Transverse colon (tissue), 4 donors: ENCODE measurements at regions not wholly inside any gene's neighbourhood (a gene's known extent, or its start where the extent isn't known, plus 50 kb on each side); places are given as distances from the start of the nearest gene placed in this dataset.

Source experiments
- DNase-seq: peaks from one replicate; pipeline ENCODE4 v3.0.0-alpha.2; 2019
- H3K27ac ChIP-seq, 4 donors: fragments of 200-600 bp; sonication (generic); 2 replicates each; pipeline ENCODE4 v1.5.1; 2016 to 2018; ENCODE audit warnings: inconsistent platforms in 4 of 4
- H3K27me3 ChIP-seq: fragments of 200-600 bp; sonication (generic); 2 replicates; pipeline ENCODE4 v1.5.1; 2017; ENCODE audit warnings: inconsistent platforms
- H3K36me3 ChIP-seq, 4 donors: fragments of 200-600 bp; sonication (generic); 2 replicates each; pipeline ENCODE4 v1.5.1; 2017 to 2019; ENCODE audit warnings: inconsistent platforms in 4 of 4
- H3K4me1 ChIP-seq, 4 donors: fragments of 200-600 bp; sonication (generic); 2 replicates each; pipeline ENCODE4 v1.5.1; 2017 to 2020; ENCODE audit warnings: inconsistent platforms in 4 of 4
- H3K4me3 ChIP-seq, 4 donors: fragments of 200-600 bp; sonication (generic); 1 replicate in 1 of 4; 2 replicates in 3 of 4; pipeline versions ENCODE4 v1.5.1 to v1.6.1; 2017 to 2019; ENCODE audit warnings: inconsistent platforms in 4 of 4
- H3K9me3 ChIP-seq, 2 donors: fragments of 200-600 bp; sonication (generic); 2 replicates each; pipeline ENCODE4 v1.5.1; 2017 to 2019; ENCODE audit warnings: inconsistent platforms in 2 of 2
- EP300 ChIP-seq: sonication (generic); formaldehyde crosslinking; IDR thresholded peaks from one replicate; pipeline ENCODE4 v1.6.1; 2017; ENCODE audit warnings: antibody characterized with exemption, low read depth
- POLR2A ChIP-seq: fragments of 450-650 bp; IDR thresholded peaks from one replicate; pipeline ENCODE4 v1.6.1; 2016; ENCODE audit warnings: antibody characterized with exemption, mild to moderate bottlenecking, moderate library complexity
- POLR2AphosphoS5 ChIP-seq, 3 donors: sonication (generic); formaldehyde crosslinking; IDR thresholded peaks; one replicate each; pipeline ENCODE4 v1.6.1; 2016; ENCODE audit warnings: antibody characterized with exemption in 3 of 3
- WGBS, 2 donors: methylation state at CpG; one replicate each; pipeline ENCODE4 v1.1.5; 2018; ENCODE audit warnings: low coverage in 1 of 2; 5-methylcytosine and 5-hydroxymethylcytosine counted together
- in situ Hi-C, 4 donors: fragments of 200-750 bp; cut with MboI; loops; one replicate each; pipeline versions ENCODE4 v1.15.0 to v1.15.1; 2017; ENCODE audit warnings: low sequenced_read_pairs in 3 of 4, low pct_ligation_motif_present in 1 of 4, low pct_unique_long_range_greater_than_20kb in 1 of 4
- intact Hi-C: fragments of 100-400 bp; cut with DNase I; formaldehyde crosslinking; loops from one replicate; pipeline ENCODE4 v1.15.1; 2023; ENCODE audit warnings: low total_unique reads
- TF ChIP-seq, protein P1 (sequence below), 5 experiments: fragments of 200-600 bp in 3 of 5; fragments of 450-650 bp in 2 of 5; sonication (generic) in 3 of 5; IDR thresholded peaks; 1 replicate in 2 of 5; 2 replicates in 3 of 5; pipeline ENCODE4 v1.5.1; 2016 to 2017; ENCODE audit warnings: antibody characterized with exemption in 5 of 5, inconsistent platforms in 3 of 5, mild to moderate bottlenecking in 2 of 5, moderate library complexity in 1 of 5

DNA sequence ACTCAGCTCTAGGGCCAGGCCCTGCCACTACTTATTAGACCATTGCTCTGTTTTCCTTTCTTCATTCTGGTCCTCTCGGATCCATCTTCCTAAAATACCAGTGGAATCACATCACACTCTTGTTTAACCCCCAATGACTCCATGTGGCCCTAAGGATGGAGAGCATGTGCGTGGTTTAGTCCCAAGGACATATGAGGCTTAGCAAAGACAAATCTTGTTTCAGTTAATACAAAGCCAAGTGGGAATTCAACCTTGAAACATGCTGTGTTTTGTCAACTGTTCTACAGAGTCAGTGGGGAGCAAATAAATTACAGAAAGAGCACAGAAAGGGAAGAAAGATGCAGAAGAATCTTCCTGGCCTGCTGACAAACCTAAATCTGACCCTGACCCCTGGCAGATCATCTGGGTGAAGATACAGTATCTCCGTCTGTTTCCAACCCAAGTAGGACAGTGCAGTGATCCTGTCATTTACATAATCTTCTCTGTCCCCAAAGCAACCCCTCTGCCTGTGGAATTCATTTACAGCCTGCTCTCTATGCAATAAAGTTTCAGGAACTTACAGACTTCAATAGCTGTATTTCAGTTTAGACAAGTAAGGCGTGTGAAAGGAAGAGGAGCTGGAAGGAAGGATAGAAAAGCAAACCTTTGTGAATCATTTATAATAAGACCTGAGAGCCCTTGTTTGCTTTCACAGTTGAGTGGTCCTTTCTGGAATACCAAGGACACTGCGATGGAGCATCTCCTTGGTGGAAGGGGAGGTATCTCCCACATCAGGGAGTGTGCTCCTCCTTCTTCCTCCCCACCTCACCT lies 144.0 kb downstream of the THBS2 start:
- in situ Hi-C loops (no loop called here), intact Hi-C loops (no loop called here)
- Histone ChIP-seq H3K27ac (peak overlapping the region in 2 of 4 donors; percentile 8 to 47), H3K9me3 (no peaks in the 10 kb centered on the region), H3K27me3 (no peaks in the 10 kb centered on the region), H3K4me3 (no peak overlapping the region), H3K4me1 (no peaks in the 10 kb centered on the region), H3K36me3 (no peaks in the 10 kb centered on the region)
- DNase-seq: no peak
- no peak for TF ChIP-seq POLR2AphosphoS5 (IDR thresholded peaks at IDR 0.05)
- TF ChIP-seq, protein P1, sequence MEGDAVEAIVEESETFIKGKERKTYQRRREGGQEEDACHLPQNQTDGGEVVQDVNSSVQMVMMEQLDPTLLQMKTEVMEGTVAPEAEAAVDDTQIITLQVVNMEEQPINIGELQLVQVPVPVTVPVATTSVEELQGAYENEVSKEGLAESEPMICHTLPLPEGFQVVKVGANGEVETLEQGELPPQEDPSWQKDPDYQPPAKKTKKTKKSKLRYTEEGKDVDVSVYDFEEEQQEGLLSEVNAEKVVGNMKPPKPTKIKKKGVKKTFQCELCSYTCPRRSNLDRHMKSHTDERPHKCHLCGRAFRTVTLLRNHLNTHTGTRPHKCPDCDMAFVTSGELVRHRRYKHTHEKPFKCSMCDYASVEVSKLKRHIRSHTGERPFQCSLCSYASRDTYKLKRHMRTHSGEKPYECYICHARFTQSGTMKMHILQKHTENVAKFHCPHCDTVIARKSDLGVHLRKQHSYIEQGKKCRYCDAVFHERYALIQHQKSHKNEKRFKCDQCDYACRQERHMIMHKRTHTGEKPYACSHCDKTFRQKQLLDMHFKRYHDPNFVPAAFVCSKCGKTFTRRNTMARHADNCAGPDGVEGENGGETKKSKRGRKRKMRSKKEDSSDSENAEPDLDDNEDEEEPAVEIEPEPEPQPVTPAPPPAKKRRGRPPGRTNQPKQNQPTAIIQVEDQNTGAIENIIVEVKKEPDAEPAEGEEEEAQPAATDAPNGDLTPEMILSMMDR (IDR thresholded peaks at IDR 0.05): no peak
- no peak for TF ChIP-seq POLR2A
- no peak for TF ChIP-seq EP300
- WGBS, 2 donors: 42 to 48% methylated on average over 4 to 5 of the region's 5 CpGs

- in situ Hi-C loops: no loop called here
- intact Hi-C loops: no loop called here
Measured at GRCh38 chr6:169108753-169109152, 144.9 kb downstream of the THBS2 start.

GRCh38 chr6:169106176-169106575 lies 147.5 kb downstream of the THBS2 start:
- H3K9me3 ChIP-seq: no peaks in the 10 kb centered on the region
- H3K4me1 ChIP-seq: no peaks in the 10 kb centered on the region
- WGBS, 2 donors: 84 to 90% methylated on average over 2 of the region's 2 CpGs
- no peaks in the 10 kb centered on the region for H3K27me3 ChIP-seq
- intact Hi-C loops: no loop called here
- DNase-seq: no peak
- in situ Hi-C loops: no loop called here
- H3K4me3 ChIP-seq: no peak overlapping the region
- H3K36me3 ChIP-seq: no peaks in the 10 kb centered on the region
- H3K27ac ChIP-seq: no peak overlapping the region
- TF ChIP-seq POLR2A (no peak), EP300 (no peak), POLR2AphosphoS5 (IDR thresholded peaks at IDR 0.05) (no peak)
- TF ChIP-seq, protein P1 (IDR thresholded peaks at IDR 0.05): no peak

More at GRCh38 chr6:169108753-169109152, 144.9 kb downstream of the THBS2 start:
- no peak overlapping the region for H3K4me3 ChIP-seq
- DNase-seq: no peak
- no peak overlapping the region for H3K27ac ChIP-seq
- TF ChIP-seq EP300: no peak
- TF ChIP-seq, protein P1 (IDR thresholded peaks at IDR 0.05): no peak
- TF ChIP-seq POLR2A: no peak
- TF ChIP-seq POLR2AphosphoS5 (IDR thresholded peaks at IDR 0.05): no peak
- 90 to 97% methylated on average over 5 of the region's 5 CpGs for WGBS, 2 donors
- H3K9me3 ChIP-seq: no peaks in the 10 kb centered on the region
- no peaks in the 10 kb centered on the region for H3K36me3 ChIP-seq
- H3K4me1 ChIP-seq: no peaks in the 10 kb centered on the region
- no peaks in the 10 kb centered on the region for H3K27me3 ChIP-seq

- no peaks in the 10 kb centered on the region for H3K9me3 ChIP-seq
- no peaks in the 10 kb centered on the region for H3K4me1 ChIP-seq
- DNase-seq: no peak
- in situ Hi-C loops (no loop called here), intact Hi-C loops (no loop called here)
- H3K4me3 ChIP-seq: no peak overlapping the region
- H3K36me3 ChIP-seq: no peaks in the 10 kb centered on the region
- TF ChIP-seq, protein P1 (IDR thresholded peaks at IDR 0.05): no peak
- no peak for TF ChIP-seq POLR2A
- no peak for TF ChIP-seq POLR2AphosphoS5 (IDR thresholded peaks at IDR 0.05)
- no peak for TF ChIP-seq EP300
- H3K27me3 ChIP-seq: no peaks in the 10 kb centered on the region
- no peak overlapping the region for H3K27ac ChIP-seq
Measured at GRCh38 chr6:169101981-169102380, 151.7 kb downstream of the THBS2 start.
